Epithelial cell of esophagus (primary cell): ENCODE measurements at regions not wholly inside any gene's neighbourhood (a gene's known extent, or its start where the extent isn't known, plus 50 kb on each side); places are given as distances from the start of the nearest gene placed in this dataset.
A peak's percentile ranks its signal among the peaks of the same experiment; 100 is the strongest.
"Not testable (repeated sequence)": the region's sequence is repeated elsewhere in the genome, so short reads cannot be mapped to it uniquely, and the experiment has no call there.

Experiments used
- DNase-seq: peaks from one replicate; pipeline ENCODE4 v3.0.0; 2010; ENCODE audit warnings: low read depth
- H3K4me3 ChIP-seq: 2 replicates; pipeline ENCODE4 v1.5.1; 2011; ENCODE audit warnings: mild to moderate bottlenecking, low read length, control low read depth
- TF ChIP-seq, protein P1 (sequence below): IDR thresholded peaks from 2 replicates; pipeline ENCODE4 v1.5.1; 2011; ENCODE audit warnings: low read depth, mild to moderate bottlenecking, low read length, control low read depth, inconsistent platforms; ENCODE audit not compliant: insufficient read depth; ENCODE audit errors: missing control alignments

DNA sequence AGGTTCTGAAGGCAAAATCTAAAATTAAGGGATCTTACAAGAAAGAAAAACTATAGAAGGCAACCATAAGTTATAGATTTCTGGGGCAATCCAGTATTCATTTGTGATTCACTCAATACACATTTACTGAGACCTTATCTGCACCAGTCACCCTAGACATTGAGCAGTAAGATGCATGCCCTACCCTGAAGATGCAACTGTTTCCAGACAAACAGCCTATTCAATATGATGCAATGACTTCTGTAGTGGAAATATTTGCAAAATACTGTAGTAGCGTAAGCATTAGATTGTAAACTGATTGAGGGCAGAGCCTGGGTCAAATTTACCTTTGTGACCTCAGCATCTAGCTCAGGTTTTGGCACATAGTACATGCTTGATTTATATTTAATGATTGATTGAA, 256.2 kb upstream of the ACTBL2 start:
- TF ChIP-seq, protein P1, sequence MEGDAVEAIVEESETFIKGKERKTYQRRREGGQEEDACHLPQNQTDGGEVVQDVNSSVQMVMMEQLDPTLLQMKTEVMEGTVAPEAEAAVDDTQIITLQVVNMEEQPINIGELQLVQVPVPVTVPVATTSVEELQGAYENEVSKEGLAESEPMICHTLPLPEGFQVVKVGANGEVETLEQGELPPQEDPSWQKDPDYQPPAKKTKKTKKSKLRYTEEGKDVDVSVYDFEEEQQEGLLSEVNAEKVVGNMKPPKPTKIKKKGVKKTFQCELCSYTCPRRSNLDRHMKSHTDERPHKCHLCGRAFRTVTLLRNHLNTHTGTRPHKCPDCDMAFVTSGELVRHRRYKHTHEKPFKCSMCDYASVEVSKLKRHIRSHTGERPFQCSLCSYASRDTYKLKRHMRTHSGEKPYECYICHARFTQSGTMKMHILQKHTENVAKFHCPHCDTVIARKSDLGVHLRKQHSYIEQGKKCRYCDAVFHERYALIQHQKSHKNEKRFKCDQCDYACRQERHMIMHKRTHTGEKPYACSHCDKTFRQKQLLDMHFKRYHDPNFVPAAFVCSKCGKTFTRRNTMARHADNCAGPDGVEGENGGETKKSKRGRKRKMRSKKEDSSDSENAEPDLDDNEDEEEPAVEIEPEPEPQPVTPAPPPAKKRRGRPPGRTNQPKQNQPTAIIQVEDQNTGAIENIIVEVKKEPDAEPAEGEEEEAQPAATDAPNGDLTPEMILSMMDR = no peak
- no peak for DNase-seq
- no peak overlapping the region for H3K4me3 ChIP-seq

DNA sequence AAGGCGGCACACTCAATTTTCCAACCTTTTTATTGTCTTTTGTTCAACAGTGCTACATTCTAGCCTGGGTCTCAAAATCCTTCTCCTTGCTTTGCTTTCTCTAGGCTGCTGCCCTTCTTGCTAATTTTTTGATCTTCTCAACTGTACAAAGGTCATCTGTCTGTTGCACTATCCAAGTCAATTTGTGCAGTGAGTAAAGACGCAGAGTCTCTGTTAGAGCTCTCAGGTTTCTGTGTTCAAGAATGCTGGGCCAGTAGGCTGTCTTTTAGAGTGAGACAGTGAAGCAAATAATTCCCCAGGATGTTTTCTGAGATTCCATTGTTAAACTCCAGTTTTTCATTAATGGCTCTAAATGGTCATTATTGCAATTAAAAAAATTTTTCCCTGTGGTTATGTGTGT, 255.7 kb upstream of the ACTBL2 start:
- no peak for DNase-seq
- H3K4me3 ChIP-seq = no peak overlapping the region
- TF ChIP-seq, protein P1 = no peak

DNA sequence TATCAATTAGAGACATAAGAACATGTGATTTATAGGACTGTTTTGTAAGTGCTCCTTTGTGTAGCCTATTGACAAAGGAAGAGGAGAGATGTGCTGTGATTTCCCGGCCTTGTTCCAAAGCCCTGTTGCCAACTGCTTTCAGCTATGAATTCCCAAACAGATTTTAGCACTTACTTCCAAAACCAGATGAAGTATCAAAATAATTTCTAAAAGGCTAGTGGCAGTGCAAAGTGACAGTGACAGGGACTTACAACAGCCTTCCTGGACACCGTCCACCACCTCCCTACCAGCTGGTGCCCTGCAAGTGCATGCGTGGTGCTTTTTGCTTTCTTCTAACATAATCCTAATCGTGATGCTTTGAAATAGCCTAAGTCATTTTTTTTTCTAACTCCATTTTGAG, 254.1 kb upstream of the ACTBL2 start:
- TF ChIP-seq, protein P1 = no peak
- no peak for DNase-seq

DNA sequence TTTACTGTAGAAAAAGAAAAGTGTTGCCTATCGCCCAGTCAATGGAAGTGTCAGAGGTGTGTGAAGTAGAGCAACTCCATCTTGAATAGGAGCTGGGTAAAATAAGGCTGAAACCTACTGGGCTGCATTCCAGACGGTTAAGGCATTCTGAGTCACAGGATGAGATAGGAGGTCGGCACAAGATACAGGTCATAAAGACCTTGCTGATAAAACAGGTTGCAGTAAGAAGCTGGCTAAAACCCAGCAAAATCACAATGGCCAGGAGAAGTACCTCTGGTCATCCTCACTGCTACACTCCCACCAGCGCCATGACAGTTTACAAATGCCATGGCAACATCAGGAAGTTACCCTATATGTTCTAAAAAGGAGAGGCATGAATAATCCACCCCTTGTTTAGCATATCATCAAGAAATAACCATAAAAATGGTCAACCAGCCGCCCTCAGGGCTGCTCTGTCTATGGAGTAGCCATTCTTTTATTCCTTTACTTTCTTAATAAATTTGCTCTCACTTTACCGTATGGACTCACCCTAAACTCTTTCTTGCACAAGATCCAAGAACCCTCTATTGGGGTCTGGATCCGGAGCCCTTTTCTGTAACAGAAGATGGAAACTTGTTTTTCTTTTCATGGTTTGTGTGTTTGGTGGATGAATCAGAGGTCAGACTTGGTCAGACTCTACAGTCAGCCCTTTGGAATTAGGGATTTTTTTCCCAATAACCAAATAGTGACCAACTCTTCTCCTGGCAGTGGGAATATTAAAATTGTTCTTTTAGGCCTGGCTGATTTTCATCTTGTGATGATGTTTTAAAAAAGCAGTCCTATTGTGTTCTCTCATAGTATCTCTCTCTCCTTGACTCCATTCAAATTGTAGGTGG, 252.9 kb upstream of the ACTBL2 start:
- H3K4me3 ChIP-seq = not testable (repeated sequence)
- DNase-seq = peak; percentile 81

More for the DNA sequence above, 254.1 kb upstream of the ACTBL2 start:
- no peak overlapping the region for H3K4me3 ChIP-seq

DNA sequence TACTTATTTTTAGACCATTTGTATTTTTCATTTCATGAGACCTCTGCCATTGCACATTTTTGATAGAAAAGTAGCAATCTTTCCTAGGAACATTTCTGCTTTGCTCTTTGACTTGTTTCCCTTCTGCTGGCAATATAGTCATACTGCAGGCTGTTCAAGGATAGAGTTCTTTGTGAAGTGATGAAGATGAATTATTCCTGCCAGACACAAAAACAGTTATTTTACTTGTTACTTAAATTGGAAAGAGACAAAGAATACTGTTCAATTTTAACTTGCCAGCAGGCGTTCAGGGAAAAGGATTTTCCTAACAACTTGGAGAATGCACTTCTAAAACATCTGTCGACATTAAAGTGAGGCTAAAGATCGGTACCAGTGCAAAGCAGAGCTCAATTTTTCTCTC, 251.7 kb upstream of the ACTBL2 start:
- TF ChIP-seq, protein P1 = no peak
- no peak for DNase-seq
- H3K4me3 ChIP-seq = no peak overlapping the region

DNA sequence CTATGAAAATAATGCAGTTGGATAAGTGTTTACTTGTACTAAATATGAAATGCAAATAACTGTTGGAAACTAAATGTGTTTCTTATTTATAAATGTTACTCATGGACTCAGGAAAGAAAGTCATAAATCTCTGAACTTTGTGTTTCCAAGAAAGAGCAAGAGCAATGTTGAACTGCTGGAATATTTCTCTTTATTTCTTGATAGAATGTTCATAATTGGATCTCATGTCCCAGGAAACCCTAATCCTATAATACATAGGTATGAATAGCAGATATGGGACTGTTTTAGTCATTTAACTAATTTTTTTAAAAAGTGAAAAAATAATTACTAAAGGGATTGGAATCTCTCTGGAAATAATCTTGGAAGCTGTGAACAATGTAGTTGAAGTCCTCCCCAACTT, 245.0 kb upstream of the ACTBL2 start:
- DNase-seq = no peak
- H3K4me3 ChIP-seq = no peak overlapping the region
- TF ChIP-seq, protein P1 = no peak

DNA sequence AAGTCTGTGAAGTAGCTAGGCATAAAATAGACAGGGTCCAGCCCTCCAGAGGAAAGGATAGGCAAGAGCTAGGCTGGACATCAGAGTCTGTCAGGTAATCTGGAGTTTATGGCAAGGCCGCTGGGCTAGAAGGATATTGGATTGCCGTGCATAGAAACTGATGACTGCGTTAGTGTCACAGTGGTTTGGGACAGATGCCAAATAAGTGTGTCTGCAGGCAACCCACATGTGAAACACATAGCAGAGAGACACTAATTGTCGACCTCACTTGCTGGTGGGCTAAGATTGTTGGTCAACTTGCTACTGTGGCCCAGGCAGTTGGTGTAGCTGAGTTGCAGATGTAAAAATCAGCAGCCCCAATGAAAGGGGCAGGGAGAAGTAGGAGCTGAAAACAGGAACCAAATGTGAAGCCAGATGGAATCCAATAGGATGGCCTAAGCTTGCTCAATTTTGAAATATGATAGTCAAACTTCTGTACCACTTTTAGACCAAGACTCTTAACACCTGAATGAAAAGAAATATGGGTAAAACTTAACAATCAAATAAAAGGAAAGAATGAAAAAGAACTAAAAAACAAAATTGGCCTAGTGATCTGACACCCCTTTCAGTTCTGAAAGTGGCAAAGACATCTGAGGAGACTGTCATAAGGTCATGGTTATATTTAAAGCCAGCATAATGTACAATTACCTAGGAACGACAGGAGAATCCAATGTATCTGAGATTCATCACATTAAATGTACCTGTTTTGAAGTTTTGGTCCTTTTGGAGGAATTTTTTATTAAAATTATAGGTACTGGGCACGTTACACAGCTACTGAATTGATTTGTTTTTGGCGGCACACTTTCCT, 243.3 kb upstream of the ACTBL2 start:
- TF ChIP-seq, protein P1 = no peak
- no peak for DNase-seq

More for the DNA sequence above, 243.3 kb upstream of the ACTBL2 start:
- no peak overlapping the region for H3K4me3 ChIP-seq
